ENCODE measurements at regions not wholly inside any gene's neighbourhood (a gene's known extent, or its start where the extent isn't known, plus 50 kb on each side); places are given as distances from the start of the nearest gene placed in this dataset.
"Not testable (repeated sequence)": the region's sequence is repeated elsewhere in the genome, so short reads cannot be mapped to it uniquely, and the experiment has no call there.

DNA sequence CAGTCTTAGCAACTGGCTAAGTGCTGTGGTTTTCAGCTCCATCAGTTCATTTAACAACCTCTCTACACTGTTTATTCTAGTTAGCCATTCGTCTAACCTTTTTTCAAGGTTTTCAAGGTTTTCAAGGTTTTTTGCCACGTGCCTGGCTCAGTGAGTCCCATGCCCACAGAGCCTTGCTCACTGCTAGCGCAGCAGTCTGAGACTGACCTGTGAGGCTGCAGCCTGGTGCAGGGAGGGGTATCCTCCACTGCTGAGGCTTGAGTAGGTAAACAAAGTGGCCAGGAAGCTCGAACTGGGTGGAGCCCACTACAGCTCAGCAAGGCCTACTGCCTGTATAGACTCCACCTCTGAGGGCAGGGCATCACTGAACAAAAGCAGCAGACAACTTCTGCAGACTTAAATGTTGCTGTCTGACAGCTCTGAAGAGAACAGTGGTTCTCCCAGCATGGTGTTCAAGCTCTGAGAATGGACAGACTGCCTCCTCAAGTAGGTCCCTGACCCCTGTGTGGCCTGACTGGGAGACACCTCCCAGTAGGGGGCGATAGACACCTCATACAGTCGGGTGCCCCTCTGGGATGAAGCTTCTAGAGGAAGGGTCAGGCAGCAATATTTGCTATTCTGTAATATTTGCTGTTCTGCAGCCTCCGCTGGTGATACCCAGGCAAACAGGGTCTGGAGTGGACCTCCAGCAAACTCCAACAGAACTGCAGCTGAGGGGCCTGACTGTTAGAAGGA, 424.7 kb upstream of the DDI1 start:
- TF ChIP-seq, protein P1, sequence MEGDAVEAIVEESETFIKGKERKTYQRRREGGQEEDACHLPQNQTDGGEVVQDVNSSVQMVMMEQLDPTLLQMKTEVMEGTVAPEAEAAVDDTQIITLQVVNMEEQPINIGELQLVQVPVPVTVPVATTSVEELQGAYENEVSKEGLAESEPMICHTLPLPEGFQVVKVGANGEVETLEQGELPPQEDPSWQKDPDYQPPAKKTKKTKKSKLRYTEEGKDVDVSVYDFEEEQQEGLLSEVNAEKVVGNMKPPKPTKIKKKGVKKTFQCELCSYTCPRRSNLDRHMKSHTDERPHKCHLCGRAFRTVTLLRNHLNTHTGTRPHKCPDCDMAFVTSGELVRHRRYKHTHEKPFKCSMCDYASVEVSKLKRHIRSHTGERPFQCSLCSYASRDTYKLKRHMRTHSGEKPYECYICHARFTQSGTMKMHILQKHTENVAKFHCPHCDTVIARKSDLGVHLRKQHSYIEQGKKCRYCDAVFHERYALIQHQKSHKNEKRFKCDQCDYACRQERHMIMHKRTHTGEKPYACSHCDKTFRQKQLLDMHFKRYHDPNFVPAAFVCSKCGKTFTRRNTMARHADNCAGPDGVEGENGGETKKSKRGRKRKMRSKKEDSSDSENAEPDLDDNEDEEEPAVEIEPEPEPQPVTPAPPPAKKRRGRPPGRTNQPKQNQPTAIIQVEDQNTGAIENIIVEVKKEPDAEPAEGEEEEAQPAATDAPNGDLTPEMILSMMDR (tag by site-specific recombination; IDR thresholded peaks at IDR 0.05), result not testable (repeated sequence)
- not testable (repeated sequence) for TF ChIP-seq YY1 (tag by site-specific recombination; IDR thresholded peaks at IDR 0.05); ZNF202 (tag by site-specific recombination; IDR thresholded peaks at IDR 0.05; ENCODE audit: borderline replicate concordance); ZNF274 (IDR thresholded peaks at IDR 0.05; ENCODE audit: low read length); ZNF274 (tag by site-specific recombination; IDR thresholded peaks at IDR 0.05; ENCODE audit: borderline replicate concordance); ZNF112 (tag by site-specific recombination; IDR thresholded peaks at IDR 0.05); KLF9 (tag by site-specific recombination; IDR thresholded peaks at IDR 0.05; ENCODE audit: low read depth)

Measured in HEK293 (cell line).